Small intestine (tissue), 7 donors: ENCODE measurements at regions not wholly inside any gene's neighbourhood (a gene's known extent, or its start where the extent isn't known, plus 50 kb on each side); places are given as distances from the start of the nearest gene placed in this dataset.

ENCODE experiments used
- DNase-seq, 2 donors: peaks; one replicate each; pipeline versions ENCODE4 v3.0.0 to v3.0.0-alpha.2; 2013
- FAIRE-seq: peaks from 2 replicates; lab custom pipeline; 2012; peaks lifted over from hg19 to GRCh38; lab: Jason Lieb, UNC
- H3K27ac ChIP-seq, 3 donors: one replicate each; pipeline ENCODE4 v1.5.1; 2013; ENCODE audit warnings: low read length in 2 of 3, mild to moderate bottlenecking in 2 of 3, control low read depth in 1 of 3, inconsistent platforms in 1 of 3, low read depth in 1 of 3, moderate library complexity in 1 of 3
- H3K27me3 ChIP-seq, 3 donors: one replicate each; pipeline ENCODE4 v1.6.1; 2013; ENCODE audit warnings: low read length in 3 of 3, inconsistent platforms in 1 of 3; ENCODE audit not compliant: control insufficient read depth in 3 of 3, insufficient read depth in 3 of 3
- H3K36me3 ChIP-seq, 3 donors: one replicate each; pipeline ENCODE4 v1.6.1; 2013; ENCODE audit warnings: low read length in 3 of 3, inconsistent platforms in 1 of 3, low read depth in 1 of 3, mild to moderate bottlenecking in 1 of 3, moderate library complexity in 1 of 3; ENCODE audit not compliant: control insufficient read depth in 3 of 3, insufficient read depth in 2 of 3
- H3K4me1 ChIP-seq, 3 donors: one replicate each; pipeline ENCODE4 v1.6.1; 2013; ENCODE audit warnings: low read length in 2 of 3, inconsistent platforms in 1 of 3, low read depth in 1 of 3, mild to moderate bottlenecking in 1 of 3, moderate library complexity in 1 of 3; ENCODE audit not compliant: control insufficient read depth in 3 of 3, insufficient read depth in 2 of 3
- H3K4me3 ChIP-seq, 3 donors: one replicate each; pipeline ENCODE4 v1.5.1; 2013; ENCODE audit warnings: low read length in 3 of 3, control low read depth in 1 of 3, inconsistent platforms in 1 of 3, low read depth in 1 of 3, mild to moderate bottlenecking in 1 of 3, moderate library complexity in 1 of 3
- H3K9me3 ChIP-seq, 2 donors: one replicate each; pipeline ENCODE4 v1.6.1; 2013; ENCODE audit warnings: low read depth in 1 of 2, low read length in 1 of 2; ENCODE audit not compliant: control insufficient read depth in 2 of 2, insufficient read depth in 1 of 2
- WGBS, 3 donors: extraction: QIAGEN DNeasy Blood & Tissue Kit; methylation state at CpG; one replicate each; pipeline ENCODE4 v1.1.7; 2013; 5-methylcytosine and 5-hydroxymethylcytosine counted together
- donor health status: healthy with polysubstance abuse.
- donor health status: control.
- donor health status: control.
- donor health status: Bipolar disorder and iron deficiency.
- donor health status: healthy.

GRCh38 chr10:35706959-35707358 is 64.9 kb upstream of the FZD8 start:
- no peaks in the 10 kb centered on the region for H3K27me3 ChIP-seq
- FAIRE-seq = no peak
- H3K4me3 ChIP-seq = no peak overlapping the region
- no peak overlapping the region for H3K27ac ChIP-seq
- DNase-seq = no peak
- WGBS, 3 donors = 87 to 94% (median 90%) methylated on average over 3 of the region's 3 CpGs
- no peaks in the 10 kb centered on the region for H3K36me3 ChIP-seq
- H3K4me1 ChIP-seq = no peaks in the 10 kb centered on the region
- H3K9me3 ChIP-seq = no peaks in the 10 kb centered on the region

DNA sequence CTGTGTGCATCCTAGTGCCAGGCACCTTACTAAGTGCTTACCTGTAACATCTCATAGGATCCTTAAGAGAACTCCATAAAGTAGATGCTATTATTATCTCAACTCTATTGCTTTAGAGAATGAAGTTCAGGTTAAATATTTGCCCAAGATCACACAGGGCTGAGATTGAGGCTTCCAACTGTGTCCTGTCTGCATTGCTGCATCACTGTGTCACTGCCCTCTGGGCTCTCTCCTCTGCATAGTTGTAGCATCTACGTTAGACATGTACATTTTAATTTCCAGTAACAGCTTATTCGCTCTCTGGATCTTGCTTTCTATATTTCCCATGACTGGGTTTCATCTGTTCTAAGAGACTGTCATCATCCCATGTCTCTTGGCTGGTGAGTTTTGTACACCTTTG is 63.6 kb upstream of the FZD8 start:
- no peak overlapping the region for H3K27ac ChIP-seq
- 80 to 82% (median 80%) methylated on average over 2 of the region's 2 CpGs for WGBS, 3 donors
- H3K9me3 ChIP-seq = no peaks in the 10 kb centered on the region

GRCh38 chr10:35705051-35705450 is 63.0 kb upstream of the FZD8 start:
- FAIRE-seq = no peak
- H3K36me3 ChIP-seq = no peaks in the 10 kb centered on the region
- no peak overlapping the region for H3K27ac ChIP-seq
- H3K4me3 ChIP-seq = no peak overlapping the region
- no peak for DNase-seq
- H3K9me3 ChIP-seq = no peaks in the 10 kb centered on the region
- 65 to 75% (median 69%) methylated on average over 5 of the region's 5 CpGs for WGBS, 3 donors
- no peaks in the 10 kb centered on the region for H3K4me1 ChIP-seq
- H3K27me3 ChIP-seq = no peaks in the 10 kb centered on the region

More for the DNA sequence above, 63.6 kb upstream of the FZD8 start:
- FAIRE-seq (no peak), DNase-seq (no peak)
- H3K4me1 ChIP-seq = no peaks in the 10 kb centered on the region
- H3K27me3 ChIP-seq = no peaks in the 10 kb centered on the region
- H3K4me3 ChIP-seq = no peak overlapping the region
- no peaks in the 10 kb centered on the region for H3K36me3 ChIP-seq

DNA sequence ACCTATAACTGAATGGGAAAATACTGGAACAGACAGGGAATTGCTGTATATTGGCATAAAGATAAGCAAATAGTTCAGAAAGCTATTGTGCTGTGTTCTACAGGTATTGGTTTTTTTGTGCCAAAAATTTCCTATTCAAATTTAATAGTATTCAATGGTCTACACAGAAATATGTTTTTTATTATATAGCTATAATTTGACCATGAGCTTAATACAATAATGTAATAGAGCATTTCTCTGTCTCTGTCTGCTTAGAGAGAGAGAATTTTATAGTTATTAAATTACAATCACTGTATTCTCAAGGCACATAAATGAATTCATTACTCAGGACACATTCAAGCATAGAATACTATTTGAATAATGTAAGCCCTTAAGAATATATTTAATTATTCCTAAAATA is 62.3 kb upstream of the FZD8 start:
- H3K36me3 ChIP-seq = no peaks in the 10 kb centered on the region
- H3K4me1 ChIP-seq = no peaks in the 10 kb centered on the region
- no peak overlapping the region for H3K27ac ChIP-seq
- FAIRE-seq = no peak
- DNase-seq = no peak
- no peak overlapping the region for H3K4me3 ChIP-seq
- H3K9me3 ChIP-seq = no peaks in the 10 kb centered on the region
- no peaks in the 10 kb centered on the region for H3K27me3 ChIP-seq

GRCh38 chr10:35700487-35700882 is 58.4 kb upstream of the FZD8 start:
- Histone ChIP-seq H3K27me3 (no peaks in the 10 kb centered on the region), H3K4me3 (no peak overlapping the region), H3K27ac (no peak overlapping the region), H3K9me3 (no peaks in the 10 kb centered on the region), H3K36me3 (no peaks in the 10 kb centered on the region), H3K4me1 (no peaks in the 10 kb centered on the region)
- WGBS, 3 donors = 80 to 89% (median 83%) methylated on average over 12 of the region's 12 CpGs
- no peak for FAIRE-seq
- no peak for DNase-seq

- Histone ChIP-seq H3K36me3 (no peaks in the 10 kb centered on the region), H3K27me3 (no peaks in the 10 kb centered on the region), H3K4me3 (no peak overlapping the region), H3K27ac (no peak overlapping the region), H3K9me3 (no peaks in the 10 kb centered on the region), H3K4me1 (no peaks in the 10 kb centered on the region)
- 79 to 93% (median 86%) methylated on average over 5 of the region's 5 CpGs for WGBS, 3 donors
- no peak for DNase-seq
- FAIRE-seq = no peak
These were observed 57.9 kb upstream of the FZD8 start for GRCh38 chr10:35699848-35700486.

DNA sequence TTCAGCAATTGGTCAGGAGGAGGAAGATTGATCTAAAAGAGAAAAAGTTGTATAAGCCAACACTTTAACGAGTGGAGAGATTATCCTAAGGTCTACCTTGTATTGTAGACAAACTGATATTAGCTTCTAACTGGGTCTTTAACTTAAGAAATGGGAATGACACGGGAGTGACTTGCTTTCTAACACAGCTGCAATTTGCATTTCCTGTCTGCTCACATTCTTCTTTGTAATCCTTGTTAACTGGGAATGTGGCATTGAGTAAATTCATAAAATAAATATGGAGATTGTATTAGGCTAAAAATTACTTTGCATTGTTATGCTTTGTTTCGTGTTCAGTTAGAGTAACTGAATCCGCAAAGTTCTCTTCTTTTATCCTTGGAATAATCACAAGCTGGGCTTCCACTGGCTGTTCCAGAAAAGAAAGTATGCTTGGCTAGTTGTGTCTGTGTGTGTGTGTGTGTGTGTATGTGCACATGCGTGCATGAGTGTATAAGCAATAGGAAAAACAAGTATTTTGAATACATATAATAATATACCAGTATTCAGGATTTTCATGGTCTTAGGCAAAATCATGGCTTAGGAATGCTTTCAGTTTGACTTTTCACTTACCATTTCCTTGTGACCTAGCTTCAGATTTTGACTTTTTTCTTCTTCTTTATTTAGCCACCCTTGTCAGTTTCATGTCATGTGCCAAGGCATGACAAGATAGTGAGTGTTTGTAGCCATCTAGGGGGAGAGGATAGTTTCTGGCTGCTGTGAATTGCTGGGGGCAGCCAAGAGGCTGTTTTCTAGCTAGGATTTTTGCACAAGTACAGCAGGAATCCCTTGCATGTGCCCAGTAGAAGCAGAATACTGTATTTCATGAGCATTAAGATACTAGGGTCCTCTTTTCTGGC is 54.5 kb upstream of the FZD8 start:
- DNase-seq = no peak
- 55 to 66% (median 60%) methylated on average over 5 of the region's 5 CpGs for WGBS, 3 donors
- no peak for FAIRE-seq
- Histone ChIP-seq H3K9me3 (no peaks in the 10 kb centered on the region), H3K4me1 (no peaks in the 10 kb centered on the region), H3K36me3 (no peaks in the 10 kb centered on the region), H3K27me3 (peaks cover 0 to 4% (median 0%) of the 10 kb centered on the region in 3 donors), H3K27ac (no peak overlapping the region), H3K4me3 (no peak overlapping the region)

DNA sequence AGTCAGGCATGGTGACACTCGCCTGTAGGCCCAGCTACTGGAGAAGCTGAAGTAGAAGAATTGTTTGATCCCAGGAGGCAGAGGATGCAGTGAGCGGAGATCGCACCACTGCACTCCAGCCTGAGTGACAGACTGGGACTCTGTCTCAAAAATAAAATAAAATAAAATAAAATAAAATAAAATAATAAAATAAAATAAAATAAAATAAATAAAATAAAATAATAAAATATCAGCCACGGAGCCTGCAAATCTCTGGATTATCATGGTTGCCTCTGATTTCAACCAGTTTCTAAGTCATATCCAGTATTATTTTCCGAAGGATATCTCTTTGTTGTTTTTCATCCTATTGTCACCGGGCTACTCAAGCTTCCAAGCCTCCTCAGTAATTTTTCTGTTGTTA is 51.7 kb upstream of the FZD8 start:
- 90 to 93% (median 91%) methylated on average over 6 of the region's 6 CpGs for WGBS, 3 donors
- H3K4me3 ChIP-seq = no peak overlapping the region
- FAIRE-seq = no peak

More for the DNA sequence above, 51.7 kb upstream of the FZD8 start:
- Histone ChIP-seq H3K27ac (no peak overlapping the region), H3K9me3 (no peaks in the 10 kb centered on the region), H3K4me1 (no peaks in the 10 kb centered on the region), H3K36me3 (no peaks in the 10 kb centered on the region), H3K27me3 (peaks cover 0 to 10% (median 0%) of the 10 kb centered on the region in 3 donors)
- DNase-seq = no peak
